Stimulated activated naive B cell treated with anti-CD40 and anti-IgM and Interleukin-4, amounts not matched to agents 10 μg/mL and 1 μg/mL and 100 μg/mL, for 72 hours (primary cell): ENCODE measurements at regions not wholly inside any gene's neighbourhood (a gene's known extent, or its start where the extent isn't known, plus 50 kb on each side); places are given as distances from the start of the nearest gene placed in this dataset.

Experiments
- ATAC-seq, 2 donors: fragments of 150-1000 bp; cut with Tn5 transposase; replicated peaks; 2 replicates each; pipeline ENCODE4 v1.10.0; 2021; ENCODE audit warnings: moderate library complexity in 1 of 2
- DNase-seq: peaks from one replicate; pipeline ENCODE4 v3.0.0; 2021
- H3K27ac Mint-ChIP-seq: one replicate; pipeline ENCODE4 v1.8.0; 2022; ENCODE audit warnings: mild to moderate bottlenecking, mixed read lengths
- H3K27me3 Mint-ChIP-seq, 2 donors: one replicate each; pipeline ENCODE4 v1.8.0; 2022; ENCODE audit warnings: mixed read lengths in 2 of 2
- H3K36me3 Mint-ChIP-seq, 2 donors: one replicate each; pipeline ENCODE4 v1.8.0; 2022; ENCODE audit warnings: mixed read lengths in 2 of 2, mild to moderate bottlenecking in 1 of 2
- H3K4me1 Mint-ChIP-seq, 2 donors: one replicate each; pipeline ENCODE4 v1.8.0; 2022; ENCODE audit warnings: mixed read lengths in 2 of 2, mild to moderate bottlenecking in 1 of 2
- H3K4me3 Mint-ChIP-seq, 2 donors: one replicate each; pipeline ENCODE4 v1.8.0; 2022; ENCODE audit warnings: mild to moderate bottlenecking in 2 of 2, mixed read lengths in 2 of 2, moderate library complexity in 1 of 2
- H3K9me3 Mint-ChIP-seq, 2 donors: one replicate each; pipeline ENCODE4 v1.8.0; 2022; ENCODE audit warnings: mixed read lengths in 2 of 2, mild to moderate bottlenecking in 1 of 2

DNA sequence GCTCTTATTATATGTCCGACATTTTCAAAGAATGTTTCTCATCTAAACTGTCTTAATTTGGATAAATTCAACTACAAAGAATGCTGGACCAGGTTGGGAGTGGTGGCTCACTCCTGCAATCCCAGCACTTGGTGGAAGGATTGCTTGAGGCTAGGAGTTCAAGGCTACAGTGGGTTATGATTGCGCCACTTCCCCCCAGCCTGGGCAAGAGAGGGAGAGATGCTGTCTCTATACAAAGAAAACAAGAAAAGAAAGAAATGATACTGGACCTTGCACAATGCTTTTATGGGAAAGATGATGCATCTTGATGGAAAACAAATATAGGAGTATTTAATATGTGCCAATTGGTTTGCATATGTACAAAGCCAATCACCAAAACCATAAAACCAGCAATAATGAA lies 296.7 kb downstream of the LPIN1 start:
- H3K27me3 Mint-ChIP-seq: no peaks in the 10 kb centered on the region
- DNase-seq (no peak), ATAC-seq (no peak)
- peaks cover 26 to 28% of the 10 kb centered on the region in 2 donors for H3K36me3 Mint-ChIP-seq
- H3K9me3 Mint-ChIP-seq: peaks cover 20 to 23% of the 10 kb centered on the region in 2 donors
- H3K4me1 Mint-ChIP-seq: peaks cover 55 to 72% of the 10 kb centered on the region in 2 donors
- no peak overlapping the region for H3K27ac Mint-ChIP-seq
- no peak overlapping the region for H3K4me3 Mint-ChIP-seq

GRCh38 chr2:12044857-12045256 lies 298.4 kb downstream of the LPIN1 start:
- no peak overlapping the region for H3K27ac Mint-ChIP-seq
- peak; percentile 83 to 89 for ATAC-seq
- peaks cover 17 to 18% of the 10 kb centered on the region in 2 donors for H3K36me3 Mint-ChIP-seq
- H3K9me3 Mint-ChIP-seq: peaks cover 9 to 16% of the 10 kb centered on the region in 2 donors
- no peaks in the 10 kb centered on the region for H3K27me3 Mint-ChIP-seq
- DNase-seq: no peak
- H3K4me1 Mint-ChIP-seq: peaks cover 63 to 89% of the 10 kb centered on the region in 2 donors
- H3K4me3 Mint-ChIP-seq: peak overlapping the region in 1 of 2 donors; percentile 13

- Mint-ChIP-seq H3K4me3 (peak overlapping the region; percentile 30 to 41), H3K36me3 (peaks cover 7 to 10% of the 10 kb centered on the region in 2 donors), H3K27me3 (no peaks in the 10 kb centered on the region), H3K27ac (peak overlapping the region; percentile 31), H3K4me1 (peaks cover 68 to 94% of the 10 kb centered on the region in 2 donors), H3K9me3 (peaks cover 6 to 9% of the 10 kb centered on the region in 2 donors)
- peak; percentile 32 to 44 for ATAC-seq
- DNase-seq: no peak
Observed at GRCh38 chr2:12045864-12046291, 299.4 kb downstream of the LPIN1 start.

GRCh38 chr2:12046641-12047040 lies 300.2 kb downstream of the LPIN1 start:
- DNase-seq (no peak), ATAC-seq (no peak)
- peaks cover 6% of the 10 kb centered on the region in 2 donors for H3K9me3 Mint-ChIP-seq
- peaks cover 3 to 4% of the 10 kb centered on the region in 2 donors for H3K36me3 Mint-ChIP-seq
- H3K4me1 Mint-ChIP-seq: peaks cover 66 to 95% of the 10 kb centered on the region in 2 donors
- no peak overlapping the region for H3K27ac Mint-ChIP-seq
- no peaks in the 10 kb centered on the region for H3K27me3 Mint-ChIP-seq
- H3K4me3 Mint-ChIP-seq: no peak overlapping the region

DNA sequence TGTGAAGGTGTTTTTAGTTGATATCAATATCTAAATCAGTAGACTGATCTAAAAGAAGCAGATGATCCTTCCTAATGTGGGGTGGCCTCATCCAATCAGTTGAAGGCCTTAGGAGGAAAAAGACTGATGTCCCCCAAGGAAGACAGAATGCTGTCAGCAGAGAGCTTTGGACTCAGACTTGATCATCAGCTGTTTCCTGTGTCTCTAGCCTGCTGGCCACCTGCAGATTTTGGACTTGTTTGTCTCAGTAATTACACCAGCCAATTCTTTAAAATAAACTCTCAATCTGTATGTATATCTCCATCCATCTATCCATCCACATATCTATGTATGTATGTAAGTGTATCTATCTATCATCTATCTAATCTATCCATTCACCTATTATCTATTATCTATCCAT lies 301.3 kb downstream of the LPIN1 start:
- peaks cover 62 to 89% of the 10 kb centered on the region in 2 donors for H3K4me1 Mint-ChIP-seq
- no peak for ATAC-seq
- H3K27ac Mint-ChIP-seq: no peak overlapping the region
- H3K27me3 Mint-ChIP-seq: no peaks in the 10 kb centered on the region
- no peak overlapping the region for H3K4me3 Mint-ChIP-seq
- DNase-seq: no peak
- peaks cover 1 to 3% of the 10 kb centered on the region in 2 donors for H3K9me3 Mint-ChIP-seq
- H3K36me3 Mint-ChIP-seq: peaks cover 3 to 4% of the 10 kb centered on the region in 2 donors

DNA sequence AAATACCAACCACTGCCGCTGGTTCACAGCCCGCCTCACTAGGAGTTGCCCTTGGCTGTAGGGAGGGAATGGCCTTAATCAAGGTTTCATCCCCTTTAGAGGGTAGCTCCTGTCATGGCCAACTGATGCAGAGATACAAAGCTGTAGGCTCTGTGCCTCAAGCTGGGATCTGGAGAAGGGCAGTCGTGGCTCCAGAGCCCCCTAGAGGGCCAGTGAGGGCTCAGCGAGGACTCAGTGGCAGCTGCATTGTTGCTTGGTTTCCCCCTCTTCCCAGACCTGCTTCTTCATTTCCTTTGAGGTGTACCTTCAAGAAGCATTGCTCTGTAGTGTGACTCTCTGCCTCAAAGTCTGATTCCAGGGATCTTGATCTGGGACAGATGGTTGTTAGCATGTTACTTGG lies 302.1 kb downstream of the LPIN1 start:
- peak in 1 of 2 donors; percentile 38 for ATAC-seq
- Mint-ChIP-seq H3K9me3 (peaks cover under 1 to 7% of the 10 kb centered on the region in 2 donors), H3K27me3 (no peaks in the 10 kb centered on the region), H3K4me3 (no peak overlapping the region), H3K27ac (no peak overlapping the region), H3K4me1 (peaks cover 56 to 81% of the 10 kb centered on the region in 2 donors), H3K36me3 (peaks cover 3 to 7% of the 10 kb centered on the region in 2 donors)
- no peak for DNase-seq

GRCh38 chr2:12050396-12050795 lies 304.0 kb downstream of the LPIN1 start:
- no peaks in the 10 kb centered on the region for H3K27me3 Mint-ChIP-seq
- H3K36me3 Mint-ChIP-seq: peaks cover 10 to 15% of the 10 kb centered on the region in 2 donors
- DNase-seq (no peak), ATAC-seq (peak; percentile 85 to 86)
- peaks cover 47 to 73% of the 10 kb centered on the region in 2 donors for H3K4me1 Mint-ChIP-seq
- no peak overlapping the region for H3K4me3 Mint-ChIP-seq
- no peak overlapping the region for H3K27ac Mint-ChIP-seq
- H3K9me3 Mint-ChIP-seq: peaks cover 5 to 14% of the 10 kb centered on the region in 2 donors

DNA sequence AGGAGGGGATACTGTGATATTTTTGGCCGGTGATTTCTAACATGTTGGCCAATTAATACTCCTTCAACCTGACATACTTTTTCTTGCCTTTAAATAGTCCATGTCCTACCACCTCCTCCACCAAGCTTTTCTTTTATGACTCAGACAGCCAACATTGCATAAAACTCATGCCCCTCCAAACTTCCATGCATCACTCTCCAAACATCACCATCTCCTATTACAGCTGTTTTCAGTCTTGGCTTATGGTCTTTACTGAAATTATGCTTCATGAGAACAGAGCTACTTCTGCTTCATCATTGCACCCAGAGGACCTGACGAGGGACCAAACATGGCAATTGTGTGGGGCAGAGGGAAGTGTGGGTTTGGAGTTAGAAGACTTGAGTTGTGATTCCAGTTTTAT lies 305.4 kb downstream of the LPIN1 start:
- H3K27me3 Mint-ChIP-seq: no peaks in the 10 kb centered on the region
- H3K27ac Mint-ChIP-seq: no peak overlapping the region
- peaks cover 5 to 14% of the 10 kb centered on the region in 2 donors for H3K9me3 Mint-ChIP-seq
- ATAC-seq (no peak), DNase-seq (no peak)
- H3K36me3 Mint-ChIP-seq: peaks cover 10 to 15% of the 10 kb centered on the region in 2 donors
- H3K4me1 Mint-ChIP-seq: peaks cover 48 to 73% of the 10 kb centered on the region in 2 donors
- no peak overlapping the region for H3K4me3 Mint-ChIP-seq

DNA sequence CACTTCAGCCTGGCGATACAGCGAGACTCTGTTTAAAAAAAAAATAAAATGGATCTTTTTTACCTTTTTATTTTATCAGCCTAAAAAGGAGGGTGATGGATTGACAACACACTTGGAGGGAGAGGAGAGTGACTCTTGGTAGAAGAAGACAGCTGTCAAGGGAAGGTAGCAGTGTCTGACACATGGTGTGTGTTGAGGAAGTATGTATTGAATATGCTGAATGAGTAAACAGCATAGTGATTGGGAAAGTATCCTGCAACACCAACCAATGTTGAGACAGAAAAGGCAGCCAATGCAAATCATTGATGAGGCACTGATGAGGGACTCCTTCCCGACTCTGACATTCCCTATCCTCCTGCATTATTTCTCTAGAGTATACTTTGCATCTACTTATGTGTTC lies 306.4 kb downstream of the LPIN1 start:
- no peaks in the 10 kb centered on the region for H3K27me3 Mint-ChIP-seq
- no peak for DNase-seq
- peaks cover 49 to 73% of the 10 kb centered on the region in 2 donors for H3K4me1 Mint-ChIP-seq
- peaks cover 5 to 14% of the 10 kb centered on the region in 2 donors for H3K9me3 Mint-ChIP-seq
- no peak overlapping the region for H3K4me3 Mint-ChIP-seq
- H3K36me3 Mint-ChIP-seq: peaks cover 10 to 15% of the 10 kb centered on the region in 2 donors
- no peak overlapping the region for H3K27ac Mint-ChIP-seq
- ATAC-seq: no peak

- DNase-seq (no peak), ATAC-seq (no peak)
- Mint-ChIP-seq H3K27me3 (no peaks in the 10 kb centered on the region), H3K36me3 (peaks cover 9 to 11% of the 10 kb centered on the region in 2 donors), H3K4me1 (peaks cover 51 to 73% of the 10 kb centered on the region in 2 donors), H3K27ac (peak overlapping the region; percentile 16), H3K4me3 (no peak overlapping the region), H3K9me3 (peaks cover 5 to 14% of the 10 kb centered on the region in 2 donors)
Observed at GRCh38 chr2:12054956-12055618, 308.7 kb downstream of the LPIN1 start.

- ATAC-seq: peak; percentile 96
- Mint-ChIP-seq H3K27ac (peak overlapping the region; percentile 87), H3K4me1 (peaks cover 44 to 62% of the 10 kb centered on the region in 2 donors), H3K9me3 (peaks cover 5 to 14% of the 10 kb centered on the region in 2 donors), H3K4me3 (peak overlapping the region; percentile 43 to 60), H3K27me3 (no peaks in the 10 kb centered on the region), H3K36me3 (peaks cover 8 to 11% of the 10 kb centered on the region in 2 donors)
- peak; percentile 69 for DNase-seq
Observed at GRCh38 chr2:12057436-12058166, 311.2 kb downstream of the LPIN1 start.

DNA sequence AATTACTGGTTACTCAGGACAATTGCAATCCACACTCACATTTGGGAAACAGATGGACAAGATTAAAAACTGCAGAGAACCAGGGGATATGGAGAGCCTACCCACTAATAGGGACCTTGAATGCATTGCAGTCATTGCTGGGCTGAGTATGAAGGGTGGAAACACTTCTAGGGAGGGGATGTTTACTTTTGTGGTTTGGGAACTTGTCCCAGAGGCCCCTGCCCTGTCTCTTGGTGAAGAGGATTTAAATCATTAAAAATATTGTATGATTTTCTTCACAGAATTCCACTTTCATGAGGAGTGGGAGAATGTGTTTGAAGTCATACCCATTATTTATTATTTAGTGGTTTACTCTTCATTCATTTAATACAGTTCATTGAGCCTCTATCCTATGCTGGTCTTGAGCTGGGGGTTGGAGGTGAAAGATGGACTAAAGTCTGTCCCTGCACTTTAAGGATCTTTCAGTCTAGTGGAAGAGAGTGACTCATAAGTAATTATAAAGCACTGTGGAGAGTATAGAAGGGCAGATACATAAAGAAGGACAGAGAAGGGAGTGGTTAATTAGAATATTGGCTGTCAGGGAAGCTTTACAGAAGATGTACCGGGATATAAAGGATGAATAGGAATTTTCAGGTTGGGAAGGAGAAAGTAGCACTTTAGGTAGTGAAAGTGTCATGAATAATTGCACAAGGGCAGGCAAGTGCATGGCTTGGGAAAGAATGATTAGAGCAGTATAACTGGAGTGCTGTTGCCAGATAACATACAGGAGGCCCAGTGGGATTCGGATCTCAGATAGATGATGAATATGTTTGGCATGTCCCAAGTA lies 313.4 kb downstream of the LPIN1 start:
- Mint-ChIP-seq H3K27ac (no peak overlapping the region), H3K4me1 (peaks cover 41 to 55% of the 10 kb centered on the region in 2 donors), H3K27me3 (no peaks in the 10 kb centered on the region), H3K9me3 (peaks cover 10 to 11% of the 10 kb centered on the region in 2 donors), H3K36me3 (peaks cover 9% of the 10 kb centered on the region in 2 donors), H3K4me3 (no peak overlapping the region)
- no peak for ATAC-seq
- no peak for DNase-seq

DNA sequence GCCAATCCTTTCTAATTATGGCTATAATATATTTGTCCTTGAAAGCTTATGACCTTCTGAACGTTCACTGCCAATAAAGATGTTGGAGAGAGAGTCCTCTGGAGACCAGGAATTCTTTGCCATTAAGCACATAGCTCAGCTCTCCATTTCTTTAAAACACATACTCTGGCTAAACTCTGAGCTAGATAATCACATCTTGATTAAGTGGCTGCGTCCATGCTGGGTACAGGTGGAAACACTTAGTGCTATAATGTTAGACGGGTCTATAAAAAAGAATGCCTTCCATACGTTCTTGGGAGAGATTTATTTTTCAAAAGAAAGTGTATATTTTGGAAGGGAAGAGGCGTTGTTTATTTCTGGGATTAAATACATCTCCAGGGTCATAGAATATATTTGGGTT lies 314.5 kb downstream of the LPIN1 start:
- Mint-ChIP-seq H3K4me3 (no peak overlapping the region), H3K4me1 (peaks cover 40 to 55% of the 10 kb centered on the region in 2 donors), H3K27me3 (no peaks in the 10 kb centered on the region), H3K27ac (no peak overlapping the region), H3K36me3 (peaks cover 8 to 9% of the 10 kb centered on the region in 2 donors), H3K9me3 (peaks cover 9 to 11% of the 10 kb centered on the region in 2 donors)
- ATAC-seq (no peak), DNase-seq (no peak)
